SU-DHL-6 (cell line): ENCODE measurements at regions not wholly inside any gene's neighbourhood (a gene's known extent, or its start where the extent isn't known, plus 50 kb on each side); places are given as distances from the start of the nearest gene placed in this dataset.

Experiments
- H2AFZ ChIP-seq: fragments of 200-600 bp; sonication (generic); 2 replicates; pipeline ENCODE4 v1.6.1; 2014; ENCODE audit warnings: low read depth, mild to moderate bottlenecking, moderate library complexity, mixed read lengths, antibody characterized with exemption, low read length; ENCODE audit not compliant: severe bottlenecking
- H3F3A ChIP-seq: fragments of 200-600 bp; shearing (Covaris generic); 2 replicates; pipeline ENCODE4 v1.6.0; 2016; ENCODE audit warnings: antibody characterized with exemption, mild to moderate bottlenecking; ENCODE audit not compliant: insufficient read depth
- H3K27ac ChIP-seq: fragments of 200-600 bp; sonication (generic); 2 replicates; pipeline ENCODE4 v1.5.1; 2016; ENCODE audit warnings: low read depth, mild to moderate bottlenecking, low read length, moderate library complexity, mixed read lengths
- H3K27me3 ChIP-seq: fragments of 200-600 bp; sonication (generic), shearing (Covaris generic); 2 replicates; pipeline ENCODE4 v1.6.0; 2014; ENCODE audit warnings: mild to moderate bottlenecking, low read length
- H3K36me3 ChIP-seq: fragments of 200-600 bp; sonication (generic); 2 replicates; pipeline ENCODE4 v1.6.1; 2014; ENCODE audit warnings: mild to moderate bottlenecking, low read length, mixed read lengths
- H3K4me2 ChIP-seq: fragments of 300-600, 200-600 bp; shearing (Covaris generic), sonication (generic); 2 replicates; pipeline ENCODE4 v1.6.0; 2014; ENCODE audit warnings: low read length, low read depth, mild to moderate bottlenecking; ENCODE audit not compliant: poor library complexity, severe bottlenecking
- H3K4me3 ChIP-seq: fragments of 200-600 bp; sonication (generic); 2 replicates; pipeline ENCODE4 v1.5.1; 2014; ENCODE audit warnings: antibody characterized with exemption, low read length, mild to moderate bottlenecking, mixed read lengths; ENCODE audit not compliant: insufficient read depth, poor library complexity, severe bottlenecking
- H3K79me2 ChIP-seq: fragments of 200-600 bp; sonication (generic); 2 replicates; pipeline ENCODE4 v1.6.1; 2014; ENCODE audit warnings: mild to moderate bottlenecking, low read length, moderate library complexity; ENCODE audit not compliant: insufficient read depth
- H3K9ac ChIP-seq: fragments of 200-600 bp; sonication (generic); 2 replicates; pipeline ENCODE4 v1.7.0; 2014; ENCODE audit warnings: mild to moderate bottlenecking, low read length
- H3K9me2 ChIP-seq: fragments of 200-600 bp; sonication (generic); replicated peaks from 2 replicates; pipeline ENCODE4 v1.6.1; 2014; ENCODE audit warnings: low read length; ENCODE audit not compliant: insufficient read depth
- H3K9me3 ChIP-seq: fragments of 200-600 bp; sonication (generic); 2 replicates; pipeline ENCODE4 v1.6.1; 2014; ENCODE audit warnings: low read length, mixed read lengths; ENCODE audit not compliant: insufficient read depth
- H4K20me1 ChIP-seq: fragments of 200-600 bp; sonication (generic); 2 replicates; pipeline ENCODE4 v1.6.1; 2014; ENCODE audit warnings: low read depth, mild to moderate bottlenecking, antibody characterized with exemption, low read length, moderate library complexity, mixed read lengths
- EZH2phosphoT487 ChIP-seq: fragments of 200-600 bp; sonication (generic), shearing (Covaris generic); conservative IDR thresholded peaks from 2 replicates; pipeline ENCODE4 v1.6.1; 2018; ENCODE audit warnings: mild to moderate bottlenecking, antibody characterized with exemption, low read length, moderate library complexity, mixed read lengths
- TF ChIP-seq, protein P1 (sequence below): fragments of 200-600 bp; sonication (generic); IDR thresholded peaks from one replicate; pipeline ENCODE4 v1.5.1; 2017; ENCODE audit warnings: antibody characterized with exemption, mild to moderate bottlenecking, low read length, moderate library complexity; ENCODE audit not compliant: insufficient read depth, poor library complexity, severe bottlenecking

DNA sequence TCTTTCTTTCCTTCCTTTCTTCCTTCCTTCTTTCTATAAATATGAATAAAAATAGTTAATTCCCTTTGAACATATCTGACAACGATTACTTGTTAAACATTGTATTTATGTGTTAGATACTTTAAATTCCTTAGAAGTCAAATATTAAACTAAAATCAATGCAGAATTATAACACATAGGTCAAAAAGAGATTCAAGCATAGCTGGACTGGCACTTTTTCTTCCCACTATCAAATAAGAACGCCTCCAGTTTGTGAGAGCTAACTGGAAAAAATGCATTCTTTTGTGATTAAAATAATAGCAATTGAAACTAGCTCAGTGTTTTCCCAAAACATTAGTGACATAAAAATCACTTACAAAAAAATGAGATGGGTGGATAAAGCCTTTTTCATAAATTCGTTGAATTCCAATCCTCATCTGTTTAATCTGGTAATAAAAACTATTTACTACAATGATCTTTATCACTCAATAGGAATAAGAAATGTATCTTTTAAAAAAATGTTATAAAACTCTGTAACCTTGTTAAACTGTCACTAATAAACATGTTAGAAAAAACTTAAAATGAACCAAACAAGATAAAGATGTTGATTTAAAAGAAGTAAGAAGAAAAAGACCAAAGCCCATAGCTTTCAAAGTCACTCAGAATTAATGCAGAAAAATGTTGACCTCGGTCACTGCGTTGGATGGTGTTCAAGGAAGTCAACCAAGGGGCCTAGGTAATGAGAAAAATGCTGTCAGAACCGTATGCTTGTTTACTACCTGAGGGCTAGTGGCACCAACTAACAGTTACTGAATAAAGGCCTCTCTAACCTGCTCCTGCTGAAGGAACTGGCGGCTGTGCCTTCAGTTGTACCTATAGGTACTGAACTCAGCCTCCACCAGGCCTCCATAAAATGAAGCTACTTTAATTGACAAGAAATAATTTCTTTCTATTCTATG lies 1039.5 kb upstream of the SLC10A2 start:
- no peaks in the 10 kb centered on the region for H3K36me3 ChIP-seq
- H3K4me2 ChIP-seq = no peak overlapping the region
- no peak overlapping the region for H3K9ac ChIP-seq
- H3K27me3 ChIP-seq = no peaks in the 10 kb centered on the region
- no peak overlapping the region for H3K4me3 ChIP-seq
- no peaks in the 10 kb centered on the region for H3F3A ChIP-seq
- no peaks in the 10 kb centered on the region for H3K9me2 ChIP-seq
- no peak overlapping the region for H2AFZ ChIP-seq
- H3K79me2 ChIP-seq = no peaks in the 10 kb centered on the region
- H3K9me3 ChIP-seq = no peaks in the 10 kb centered on the region
- TF ChIP-seq EZH2phosphoT487 = no peak
- TF ChIP-seq, protein P1, sequence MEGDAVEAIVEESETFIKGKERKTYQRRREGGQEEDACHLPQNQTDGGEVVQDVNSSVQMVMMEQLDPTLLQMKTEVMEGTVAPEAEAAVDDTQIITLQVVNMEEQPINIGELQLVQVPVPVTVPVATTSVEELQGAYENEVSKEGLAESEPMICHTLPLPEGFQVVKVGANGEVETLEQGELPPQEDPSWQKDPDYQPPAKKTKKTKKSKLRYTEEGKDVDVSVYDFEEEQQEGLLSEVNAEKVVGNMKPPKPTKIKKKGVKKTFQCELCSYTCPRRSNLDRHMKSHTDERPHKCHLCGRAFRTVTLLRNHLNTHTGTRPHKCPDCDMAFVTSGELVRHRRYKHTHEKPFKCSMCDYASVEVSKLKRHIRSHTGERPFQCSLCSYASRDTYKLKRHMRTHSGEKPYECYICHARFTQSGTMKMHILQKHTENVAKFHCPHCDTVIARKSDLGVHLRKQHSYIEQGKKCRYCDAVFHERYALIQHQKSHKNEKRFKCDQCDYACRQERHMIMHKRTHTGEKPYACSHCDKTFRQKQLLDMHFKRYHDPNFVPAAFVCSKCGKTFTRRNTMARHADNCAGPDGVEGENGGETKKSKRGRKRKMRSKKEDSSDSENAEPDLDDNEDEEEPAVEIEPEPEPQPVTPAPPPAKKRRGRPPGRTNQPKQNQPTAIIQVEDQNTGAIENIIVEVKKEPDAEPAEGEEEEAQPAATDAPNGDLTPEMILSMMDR = no peak
- H3K27ac ChIP-seq = no peak overlapping the region
- H4K20me1 ChIP-seq = no peaks in the 10 kb centered on the region

DNA sequence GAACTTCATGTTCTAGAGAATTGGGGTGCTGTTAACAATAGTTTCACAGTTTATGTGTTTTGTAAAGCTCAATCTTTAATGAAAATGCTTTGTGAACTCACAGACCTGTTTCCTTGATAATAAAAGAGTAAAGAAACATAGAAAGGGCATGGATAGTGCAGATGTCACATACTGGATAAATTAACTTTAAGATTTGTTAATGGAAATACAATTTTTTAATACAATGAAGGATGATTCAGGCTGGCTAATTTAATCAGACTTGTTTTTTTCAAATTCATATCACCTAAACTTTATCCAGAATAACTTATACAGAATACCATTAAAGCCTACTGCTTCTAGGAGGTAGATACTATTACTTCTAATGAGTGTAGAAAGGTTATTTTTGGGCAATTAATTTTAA lies 1033.5 kb upstream of the SLC10A2 start:
- H3K9ac ChIP-seq = no peak overlapping the region
- H3K9me2 ChIP-seq = no peaks in the 10 kb centered on the region
- TF ChIP-seq EZH2phosphoT487 = no peak
- TF ChIP-seq, protein P1 = no peak
- no peaks in the 10 kb centered on the region for H4K20me1 ChIP-seq
- no peak overlapping the region for H3K4me3 ChIP-seq
- no peaks in the 10 kb centered on the region for H3K36me3 ChIP-seq
- no peak overlapping the region for H3K27ac ChIP-seq
- H2AFZ ChIP-seq = no peak overlapping the region
- no peaks in the 10 kb centered on the region for H3F3A ChIP-seq
- no peaks in the 10 kb centered on the region for H3K79me2 ChIP-seq
- no peaks in the 10 kb centered on the region for H3K27me3 ChIP-seq
- no peak overlapping the region for H3K4me2 ChIP-seq
- no peaks in the 10 kb centered on the region for H3K9me3 ChIP-seq

DNA sequence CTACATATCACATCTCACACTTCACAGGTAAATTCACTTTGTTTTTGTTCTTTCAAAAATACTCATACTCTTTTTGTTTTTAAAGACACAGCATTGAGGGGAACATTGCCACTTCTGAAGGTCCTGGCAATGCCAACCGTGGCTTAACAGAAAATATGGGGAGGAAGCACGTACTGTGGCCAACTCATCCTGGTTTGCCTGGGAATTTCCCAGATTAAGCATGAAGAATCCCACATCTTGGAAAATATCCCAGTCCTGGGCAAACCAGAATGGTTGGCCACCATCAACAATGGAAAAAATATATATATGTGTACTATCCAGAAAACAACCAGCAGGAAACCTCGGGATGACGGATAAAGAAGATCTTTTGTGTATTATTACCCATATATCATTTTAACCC lies 1032.2 kb upstream of the SLC10A2 start:
- Histone ChIP-seq H3K9me2 (no peaks in the 10 kb centered on the region), H3K27ac (no peak overlapping the region), H3K4me2 (no peak overlapping the region), H2AFZ (no peak overlapping the region), H3K36me3 (no peaks in the 10 kb centered on the region), H3K9me3 (no peaks in the 10 kb centered on the region), H3K9ac (no peak overlapping the region), H3K4me3 (no peak overlapping the region), H3K27me3 (no peaks in the 10 kb centered on the region), H3F3A (no peaks in the 10 kb centered on the region), H3K79me2 (no peaks in the 10 kb centered on the region), H4K20me1 (no peaks in the 10 kb centered on the region)
- TF ChIP-seq, protein P1 = no peak
- TF ChIP-seq EZH2phosphoT487 = no peak
